Natural killer cell (primary cell): ENCODE measurements at regions not wholly inside any gene's neighbourhood (a gene's known extent, or its start where the extent isn't known, plus 50 kb on each side); places are given as distances from the start of the nearest gene placed in this dataset.

ENCODE experiments used
- ATAC-seq, 3 donors: fragments of 150-1000 bp in 2 of 3; fragments of 200-7000 bp in 1 of 3; cut with Tn5 transposase; 1 replicate in 1 of 3; 2 replicates in 2 of 3; pipeline ENCODE4 v1.10.0; 2021; ENCODE audit warnings: mild to moderate bottlenecking in 2 of 3, moderate library complexity in 2 of 3
- DNase-seq, 2 donors: peaks; one replicate each; pipeline versions ENCODE4 v3.0.0 to v3.0.0-alpha.2; 2013 to 2021; ENCODE audit warnings: mixed read lengths in 1 of 2
- H3K27ac ChIP-seq: one replicate; pipeline ENCODE4 v1.5.1; 2013; ENCODE audit warnings: mild to moderate bottlenecking, low read length
- H3K27me3 ChIP-seq: one replicate; pipeline ENCODE4 v1.6.1; 2013; ENCODE audit warnings: low read length; ENCODE audit not compliant: control insufficient read depth, insufficient read depth
- H3K36me3 ChIP-seq: one replicate; pipeline ENCODE4 v1.6.1; 2013; ENCODE audit warnings: low read length; ENCODE audit not compliant: control insufficient read depth, insufficient read depth
- H3K4me1 ChIP-seq: one replicate; pipeline ENCODE4 v1.6.1; 2013; ENCODE audit warnings: low read length; ENCODE audit not compliant: control insufficient read depth, insufficient read depth
- H3K4me3 ChIP-seq: one replicate; pipeline ENCODE4 v1.5.1; 2013; ENCODE audit warnings: low read length
- H3K9me3 ChIP-seq: one replicate; pipeline ENCODE4 v1.6.1; 2013; ENCODE audit warnings: low read length; ENCODE audit not compliant: control insufficient read depth, insufficient read depth
- H3K27ac Mint-ChIP-seq, 2 donors: one replicate each; pipeline ENCODE4 v1.8.0; 2022; ENCODE audit warnings: mild to moderate bottlenecking in 2 of 2, mixed read lengths in 2 of 2, moderate library complexity in 1 of 2
- H3K27me3 Mint-ChIP-seq, 2 donors: one replicate each; pipeline ENCODE4 v1.8.0; 2022; ENCODE audit warnings: low read depth in 2 of 2, mixed read lengths in 2 of 2
- H3K36me3 Mint-ChIP-seq: one replicate; pipeline ENCODE4 v1.8.0; 2022; ENCODE audit warnings: mixed read lengths
- H3K4me1 Mint-ChIP-seq, 2 donors: one replicate each; pipeline ENCODE4 v1.8.0; 2022; ENCODE audit warnings: mixed read lengths in 2 of 2
- H3K4me3 Mint-ChIP-seq: one replicate; pipeline ENCODE4 v1.8.0; 2022; ENCODE audit warnings: mild to moderate bottlenecking, moderate library complexity, mixed read lengths
- H3K9me3 Mint-ChIP-seq, 2 donors: one replicate each; pipeline ENCODE4 v1.8.0; 2022; ENCODE audit warnings: mixed read lengths in 2 of 2
- CTCF ChIP-seq: fragments of 200-600 bp; IDR thresholded peaks from one replicate; pipeline ENCODE4 v1.8.0; 2022; ENCODE audit warnings: antibody characterized with exemption
- WGBS: methylation state at CpG from one replicate; pipeline ENCODE4 v1.1.7; 2013; ENCODE audit warnings: missing lambda C conversion rate; ENCODE audit not compliant: insufficient coverage; 5-methylcytosine and 5-hydroxymethylcytosine counted together
- intact Hi-C: fragments of 100-400 bp; cut with micrococcal nuclease; formaldehyde crosslinking; loops from one replicate; pipeline ENCODE4 v1.14.2; 2022

DNA sequence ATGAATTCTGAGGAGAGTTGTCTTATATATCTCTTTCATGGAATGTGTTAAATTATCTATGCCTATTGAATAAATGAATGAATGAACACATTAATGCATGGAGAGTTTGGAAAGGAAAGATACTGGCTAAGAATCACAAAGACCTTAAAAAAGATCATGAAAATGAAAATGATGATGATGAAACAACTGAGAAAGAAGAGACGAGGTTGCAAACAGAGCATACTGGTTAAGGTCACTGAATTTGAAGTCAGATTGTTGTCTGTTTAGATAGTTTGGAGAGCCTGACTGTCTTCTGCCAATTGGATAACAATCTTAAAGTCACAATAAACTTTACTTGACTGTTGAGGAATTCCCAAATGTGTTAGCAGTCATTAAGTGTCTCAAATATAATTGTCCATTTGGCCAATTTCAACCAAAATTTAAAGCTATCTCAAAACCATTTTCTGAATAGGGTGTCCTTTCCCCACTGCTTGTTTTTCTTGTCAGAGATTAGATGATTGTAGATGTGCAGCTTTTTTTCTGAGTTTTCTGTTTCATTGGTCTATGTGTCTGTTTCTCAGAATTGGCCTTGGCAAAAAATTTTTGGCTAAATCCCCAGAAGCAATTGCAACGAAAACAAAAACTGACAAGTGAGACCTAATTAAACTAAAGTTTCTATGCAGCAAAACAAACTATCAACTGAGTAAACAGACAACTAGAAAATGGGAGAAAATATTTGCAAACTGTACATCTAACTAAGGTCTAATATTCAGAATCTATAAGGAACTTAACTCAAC is 132.2 kb downstream of the PTGER3 start:
- H3K27me3 ChIP-seq: peaks cover 10% of the 10 kb centered on the region
- Mint-ChIP-seq H3K36me3 (peaks cover 12% of the 10 kb centered on the region), H3K4me3 (no peak overlapping the region), H3K27ac (no peak overlapping the region), H3K4me1 (peaks cover 7 to 12% of the 10 kb centered on the region in 2 donors), H3K9me3 (no peaks in the 10 kb centered on the region), H3K27me3 (peaks cover 12 to 74% of the 10 kb centered on the region in 2 donors)
- ATAC-seq (no peak), DNase-seq (no peak)
- H3K4me1 ChIP-seq: peaks cover 5% of the 10 kb centered on the region
- H3K27ac ChIP-seq: no peak overlapping the region
- no peaks in the 10 kb centered on the region for H3K9me3 ChIP-seq
- WGBS: 82% methylated on average over 2 of the region's 2 CpGs
- H3K36me3 ChIP-seq: no peaks in the 10 kb centered on the region
- H3K4me3 ChIP-seq: no peak overlapping the region
- intact Hi-C loops: no loop called here
- no peak for TF ChIP-seq CTCF

- peaks cover 7 to 12% of the 10 kb centered on the region in 2 donors for H3K4me1 Mint-ChIP-seq
- no peaks in the 10 kb centered on the region for H3K36me3 ChIP-seq
- H3K4me1 ChIP-seq: no peaks in the 10 kb centered on the region
- H3K27me3 ChIP-seq: peaks cover 10% of the 10 kb centered on the region
- H3K4me3 Mint-ChIP-seq: no peak overlapping the region
- intact Hi-C loops: no loop called here
- no peak for TF ChIP-seq CTCF
- ATAC-seq (no peak), DNase-seq (no peak)
- H3K36me3 Mint-ChIP-seq: peaks cover 18% of the 10 kb centered on the region
- no peak overlapping the region for H3K27ac ChIP-seq
- no peak overlapping the region for H3K27ac Mint-ChIP-seq
- no peaks in the 10 kb centered on the region for H3K9me3 Mint-ChIP-seq
- WGBS: 25% methylated on average over 2 of the region's 2 CpGs
- H3K4me3 ChIP-seq: no peak overlapping the region
- H3K27me3 Mint-ChIP-seq: peaks cover 12 to 79% of the 10 kb centered on the region in 2 donors
- no peaks in the 10 kb centered on the region for H3K9me3 ChIP-seq
Measured at GRCh38 chr1:70916034-70916427, 131.6 kb downstream of the PTGER3 start.

DNA sequence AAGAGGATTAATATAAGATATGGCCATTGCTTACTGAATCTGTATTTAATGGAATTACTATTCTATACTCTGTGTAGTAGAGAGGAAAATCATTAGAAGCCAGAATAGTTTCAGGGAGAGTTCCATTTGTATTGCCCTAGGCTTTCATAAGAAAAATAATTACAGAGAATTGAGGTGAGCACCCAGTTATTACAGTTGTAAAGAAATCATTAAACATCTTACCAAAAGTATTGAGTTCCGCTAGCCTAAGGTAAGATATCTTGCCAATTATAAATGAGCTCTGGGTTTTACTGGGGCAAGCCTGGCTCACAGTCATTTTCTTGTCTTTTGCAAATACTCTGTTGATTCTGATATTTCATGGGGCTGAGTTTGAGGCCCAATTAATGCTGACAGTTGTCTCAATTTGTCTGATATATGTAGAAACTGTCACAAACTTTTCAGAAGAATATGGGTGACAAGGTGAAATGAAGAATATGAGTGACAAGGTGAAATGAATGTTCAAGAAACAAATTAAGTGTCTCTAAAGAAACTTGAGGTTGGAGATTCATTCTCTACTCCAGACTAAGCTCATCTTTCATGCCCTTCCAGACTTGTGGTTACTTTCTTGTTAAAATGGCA is 127.8 kb downstream of the PTGER3 start:
- Mint-ChIP-seq H3K9me3 (no peaks in the 10 kb centered on the region), H3K4me3 (no peak overlapping the region)
- WGBS: 100% methylated on average over 1 of the region's 1 CpG

More for the DNA sequence above, 127.8 kb downstream of the PTGER3 start:
- Histone ChIP-seq H3K36me3 (no peaks in the 10 kb centered on the region), H3K4me3 (no peak overlapping the region), H3K27me3 (peaks cover 4% of the 10 kb centered on the region), H3K27ac (no peak overlapping the region), H3K9me3 (peaks cover 6% of the 10 kb centered on the region), H3K4me1 (no peaks in the 10 kb centered on the region)
- DNase-seq (no peak), ATAC-seq (no peak)
- Mint-ChIP-seq H3K27ac (no peak overlapping the region), H3K27me3 (peaks cover 9 to 67% of the 10 kb centered on the region in 2 donors), H3K36me3 (peaks cover 24% of the 10 kb centered on the region), H3K4me1 (peaks cover 7 to 8% of the 10 kb centered on the region in 2 donors)
- no peak for TF ChIP-seq CTCF
- intact Hi-C loops: no loop called here
